ENCODE measurements at regions not wholly inside any gene's neighbourhood (a gene's known extent, or its start where the extent isn't known, plus 50 kb on each side); places are given as distances from the start of the nearest gene placed in this dataset.

GRCh38 chr9:19555214-19555613 is 146.4 kb downstream of the ACER2 start:
- WGBS (ENCODE audit: insufficient coverage, insufficient read length): no CpG with 5 or more reads among the region's 4 CpGs
- Histone ChIP-seq H3K27ac (ENCODE audit: low read length) (no peak overlapping the region), H3K36me3 (ENCODE audit: control insufficient read depth, insufficient read depth, low read length) (no peaks in the 10 kb centered on the region), H3K4me1 (ENCODE audit: control insufficient read depth, insufficient read depth, low read length) (no peaks in the 10 kb centered on the region), H3K27me3 (ENCODE audit: control insufficient read depth, insufficient read depth, low read length) (no peaks in the 10 kb centered on the region), H3K4me3 (ENCODE audit: low read length) (no peak overlapping the region), H3K9me3 (ENCODE audit: control insufficient read depth, insufficient read depth, low read length) (no peaks in the 10 kb centered on the region)
- DNase-seq (ENCODE audit: low read depth, low spot score): no peak

- no peaks in the 10 kb centered on the region for H3K36me3 ChIP-seq (ENCODE audit: control insufficient read depth, insufficient read depth, low read length)
- H3K4me1 ChIP-seq (ENCODE audit: control insufficient read depth, insufficient read depth, low read length): no peaks in the 10 kb centered on the region
- WGBS (ENCODE audit: insufficient coverage, insufficient read length): no CpG with 5 or more reads among the region's 4 CpGs
- no peaks in the 10 kb centered on the region for H3K27me3 ChIP-seq (ENCODE audit: control insufficient read depth, insufficient read depth, low read length)
- no peaks in the 10 kb centered on the region for H3K9me3 ChIP-seq (ENCODE audit: control insufficient read depth, insufficient read depth, low read length)
- DNase-seq (ENCODE audit: low read depth, low spot score): no peak
- H3K4me3 ChIP-seq (ENCODE audit: low read length): no peak overlapping the region
- no peak overlapping the region for H3K27ac ChIP-seq (ENCODE audit: low read length)
Observed at GRCh38 chr9:19554529-19554928, 145.7 kb downstream of the ACER2 start.

- Histone ChIP-seq H3K4me1 (ENCODE audit: control insufficient read depth, insufficient read depth, low read length) (no peaks in the 10 kb centered on the region), H3K27me3 (ENCODE audit: control insufficient read depth, insufficient read depth, low read length) (no peaks in the 10 kb centered on the region), H3K36me3 (ENCODE audit: control insufficient read depth, insufficient read depth, low read length) (no peaks in the 10 kb centered on the region; the same call in 1 of the 2 replicates), H3K4me3 (ENCODE audit: low read length) (no peak overlapping the region), H3K27ac (ENCODE audit: low read length) (no peak overlapping the region), H3K9me3 (ENCODE audit: control insufficient read depth, insufficient read depth, low read length) (no peaks in the 10 kb centered on the region)
- DNase-seq (ENCODE audit: low read depth, low spot score): no peak
Observed at GRCh38 chr9:19553441-19553840, 144.6 kb downstream of the ACER2 start.

- Histone ChIP-seq H3K4me3 (ENCODE audit: low read length) (no peak overlapping the region), H3K27ac (ENCODE audit: low read length) (no peak overlapping the region), H3K27me3 (ENCODE audit: control insufficient read depth, insufficient read depth, low read length) (no peaks in the 10 kb centered on the region), H3K9me3 (ENCODE audit: control insufficient read depth, insufficient read depth, low read length) (no peaks in the 10 kb centered on the region), H3K36me3 (ENCODE audit: control insufficient read depth, insufficient read depth, low read length) (no peaks in the 10 kb centered on the region; the same call in 1 of the 2 replicates), H3K4me1 (ENCODE audit: control insufficient read depth, insufficient read depth, low read length) (no peaks in the 10 kb centered on the region)
- DNase-seq (ENCODE audit: low read depth, low spot score): no peak
- WGBS (ENCODE audit: insufficient coverage, insufficient read length): no CpG with 5 or more reads among the region's 3 CpGs
Observed at GRCh38 chr9:19552282-19553105, 143.7 kb downstream of the ACER2 start.

- no peaks in the 10 kb centered on the region for H3K27me3 ChIP-seq (ENCODE audit: control insufficient read depth, insufficient read depth, low read length)
- no peaks in the 10 kb centered on the region for H3K9me3 ChIP-seq (ENCODE audit: control insufficient read depth, insufficient read depth, low read length)
- H3K4me1 ChIP-seq (ENCODE audit: control insufficient read depth, insufficient read depth, low read length): no peaks in the 10 kb centered on the region
- no CpG with 5 or more reads among the region's 8 CpGs for WGBS (ENCODE audit: insufficient coverage, insufficient read length)
- no peak for DNase-seq (ENCODE audit: low read depth, low spot score)
- no peaks in the 10 kb centered on the region; the same call in 1 of the 2 replicates for H3K36me3 ChIP-seq (ENCODE audit: control insufficient read depth, insufficient read depth, low read length)
- H3K27ac ChIP-seq (ENCODE audit: low read length): no peak overlapping the region
- no peak overlapping the region for H3K4me3 ChIP-seq (ENCODE audit: low read length)
Observed at GRCh38 chr9:19551124-19551929, 142.5 kb downstream of the ACER2 start.

GRCh38 chr9:19550009-19550408 is 141.2 kb downstream of the ACER2 start:
- DNase-seq (ENCODE audit: low read depth, low spot score): no peak
- Histone ChIP-seq H3K27ac (ENCODE audit: low read length) (no peak overlapping the region), H3K4me3 (ENCODE audit: low read length) (no peak overlapping the region), H3K4me1 (ENCODE audit: control insufficient read depth, insufficient read depth, low read length) (no peaks in the 10 kb centered on the region), H3K9me3 (ENCODE audit: control insufficient read depth, insufficient read depth, low read length) (no peaks in the 10 kb centered on the region), H3K27me3 (ENCODE audit: control insufficient read depth, insufficient read depth, low read length) (no peaks in the 10 kb centered on the region), H3K36me3 (ENCODE audit: control insufficient read depth, insufficient read depth, low read length) (no peaks in the 10 kb centered on the region; the same call in 1 of the 2 replicates)
- WGBS (ENCODE audit: insufficient coverage, insufficient read length): no CpG with 5 or more reads among the region's 7 CpGs

- WGBS (ENCODE audit: insufficient coverage, insufficient read length): no CpG with 5 or more reads among the region's 3 CpGs
- no peaks in the 10 kb centered on the region for H3K9me3 ChIP-seq (ENCODE audit: control insufficient read depth, insufficient read depth, low read length)
- H3K4me3 ChIP-seq (ENCODE audit: low read length): no peak overlapping the region
- H3K27me3 ChIP-seq (ENCODE audit: control insufficient read depth, insufficient read depth, low read length): no peaks in the 10 kb centered on the region
- no peak for DNase-seq (ENCODE audit: low read depth, low spot score)
- no peaks in the 10 kb centered on the region for H3K4me1 ChIP-seq (ENCODE audit: control insufficient read depth, insufficient read depth, low read length)
- H3K36me3 ChIP-seq (ENCODE audit: control insufficient read depth, insufficient read depth, low read length): no peaks in the 10 kb centered on the region
- H3K27ac ChIP-seq (ENCODE audit: low read length): no peak overlapping the region
Observed at GRCh38 chr9:19533373-19533772, 124.6 kb downstream of the ACER2 start.

GRCh38 chr9:19527663-19528062 is 118.9 kb downstream of the ACER2 start:
- Histone ChIP-seq H3K27ac (ENCODE audit: low read length) (no peak overlapping the region), H3K4me1 (ENCODE audit: control insufficient read depth, insufficient read depth, low read length) (no peaks in the 10 kb centered on the region), H3K9me3 (ENCODE audit: control insufficient read depth, insufficient read depth, low read length) (no peaks in the 10 kb centered on the region), H3K27me3 (ENCODE audit: control insufficient read depth, insufficient read depth, low read length) (no peaks in the 10 kb centered on the region), H3K36me3 (ENCODE audit: control insufficient read depth, insufficient read depth, low read length) (no peaks in the 10 kb centered on the region), H3K4me3 (ENCODE audit: low read length) (no peak overlapping the region)
- WGBS (ENCODE audit: insufficient coverage, insufficient read length): no CpG with 5 or more reads among the region's 3 CpGs
- no peak for DNase-seq (ENCODE audit: low read depth, low spot score)

GRCh38 chr9:19522558-19522957 is 113.7 kb downstream of the ACER2 start:
- no peak overlapping the region for H3K27ac ChIP-seq (ENCODE audit: low read length)
- no peak for DNase-seq (ENCODE audit: low read depth, low spot score)
- no peak overlapping the region for H3K4me3 ChIP-seq (ENCODE audit: low read length)
- no peaks in the 10 kb centered on the region for H3K9me3 ChIP-seq (ENCODE audit: control insufficient read depth, insufficient read depth, low read length)
- WGBS (ENCODE audit: insufficient coverage, insufficient read length): no CpG with 5 or more reads among the region's 2 CpGs
- H3K4me1 ChIP-seq (ENCODE audit: control insufficient read depth, insufficient read depth, low read length): no peaks in the 10 kb centered on the region
- H3K27me3 ChIP-seq (ENCODE audit: control insufficient read depth, insufficient read depth, low read length): no peaks in the 10 kb centered on the region
- H3K36me3 ChIP-seq (ENCODE audit: control insufficient read depth, insufficient read depth, low read length): no peaks in the 10 kb centered on the region

- no peak for DNase-seq (ENCODE audit: low read depth, low spot score)
- Histone ChIP-seq H3K4me1 (ENCODE audit: control insufficient read depth, insufficient read depth, low read length) (no peaks in the 10 kb centered on the region), H3K36me3 (ENCODE audit: control insufficient read depth, insufficient read depth, low read length) (no peaks in the 10 kb centered on the region), H3K9me3 (ENCODE audit: control insufficient read depth, insufficient read depth, low read length) (no peaks in the 10 kb centered on the region), H3K4me3 (ENCODE audit: low read length) (no peak overlapping the region), H3K27me3 (ENCODE audit: control insufficient read depth, insufficient read depth, low read length) (no peaks in the 10 kb centered on the region), H3K27ac (ENCODE audit: low read length) (no peak overlapping the region)
- WGBS (ENCODE audit: insufficient coverage, insufficient read length): no CpG with 5 or more reads among the region's 2 CpGs
Observed at GRCh38 chr9:19521205-19521604, 112.4 kb downstream of the ACER2 start.
